ENCODE measurements at regions not wholly inside any gene's neighbourhood (a gene's known extent, or its start where the extent isn't known, plus 50 kb on each side); places are given as distances from the start of the nearest gene placed in this dataset.

DNA sequence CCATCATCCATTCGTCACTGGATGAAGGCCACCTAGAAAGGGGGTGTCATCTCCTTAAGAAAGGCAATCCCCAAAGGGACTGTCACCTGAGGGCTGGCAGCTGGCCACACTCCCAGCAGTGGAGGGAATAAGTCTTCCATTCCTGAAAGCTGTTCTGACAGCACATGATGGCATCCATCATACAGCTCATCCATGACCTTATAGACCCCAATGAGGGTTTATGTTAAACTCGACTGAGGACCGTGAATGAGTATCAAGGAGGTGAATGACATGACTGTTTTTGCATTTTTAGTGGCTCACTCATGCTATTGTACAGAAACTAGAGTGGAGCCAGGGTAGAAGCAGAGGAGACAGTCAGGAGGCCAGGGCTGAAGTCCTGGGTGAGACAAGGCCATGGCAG lies 203.1 kb upstream of the CNR1 start:
- TF ChIP-seq, protein P1, sequence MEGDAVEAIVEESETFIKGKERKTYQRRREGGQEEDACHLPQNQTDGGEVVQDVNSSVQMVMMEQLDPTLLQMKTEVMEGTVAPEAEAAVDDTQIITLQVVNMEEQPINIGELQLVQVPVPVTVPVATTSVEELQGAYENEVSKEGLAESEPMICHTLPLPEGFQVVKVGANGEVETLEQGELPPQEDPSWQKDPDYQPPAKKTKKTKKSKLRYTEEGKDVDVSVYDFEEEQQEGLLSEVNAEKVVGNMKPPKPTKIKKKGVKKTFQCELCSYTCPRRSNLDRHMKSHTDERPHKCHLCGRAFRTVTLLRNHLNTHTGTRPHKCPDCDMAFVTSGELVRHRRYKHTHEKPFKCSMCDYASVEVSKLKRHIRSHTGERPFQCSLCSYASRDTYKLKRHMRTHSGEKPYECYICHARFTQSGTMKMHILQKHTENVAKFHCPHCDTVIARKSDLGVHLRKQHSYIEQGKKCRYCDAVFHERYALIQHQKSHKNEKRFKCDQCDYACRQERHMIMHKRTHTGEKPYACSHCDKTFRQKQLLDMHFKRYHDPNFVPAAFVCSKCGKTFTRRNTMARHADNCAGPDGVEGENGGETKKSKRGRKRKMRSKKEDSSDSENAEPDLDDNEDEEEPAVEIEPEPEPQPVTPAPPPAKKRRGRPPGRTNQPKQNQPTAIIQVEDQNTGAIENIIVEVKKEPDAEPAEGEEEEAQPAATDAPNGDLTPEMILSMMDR (IDR thresholded peaks at IDR 0.05; ENCODE audit: low read depth, low read length, poor library complexity, severe bottlenecking) = no peak
- TF ChIP-seq EZH2phosphoT487 (IDR thresholded peaks at IDR 0.05; ENCODE audit: borderline replicate concordance, low read length) = no peak

Measured in DOHH2 (cell line).